H1 (cell line): ENCODE measurements at regions not wholly inside any gene's neighbourhood (a gene's known extent, or its start where the extent isn't known, plus 50 kb on each side); places are given as distances from the start of the nearest gene placed in this dataset.

ENCODE experiments used
- CTCF ChIA-PET: fragments of 300-600 bp; sonication (Branson Sonifier 250); formaldehyde crosslinking; loops from one replicate; lab custom pipeline; 2021; ENCODE audit not compliant: partially characterized antibody; lab: Charles Lee
- POLR2A ChIA-PET: fragments of 300-600 bp; sonication (Branson Sonifier 250); formaldehyde crosslinking; loops from one replicate; lab custom pipeline; 2021; ENCODE audit warnings: inconsistent platforms; ENCODE audit not compliant: partially characterized antibody; lab: Charles Lee
- DNase-seq, 2 experiments: peaks; one replicate each; pipeline versions ENCODE4 v3.0.0 to v3.0.0-alpha.2; 2010 to 2022; ENCODE audit warnings: low spot score in 2 of 2, low read depth in 1 of 2, mixed read lengths in 1 of 2
- FAIRE-seq: peaks from 2 replicates; lab custom pipeline; 2011; peaks lifted over from hg19 to GRCh38; lab: Jason Lieb, UNC
- H2AFZ ChIP-seq: 2 replicates; pipeline ENCODE4 v1.8.1; 2012; ENCODE audit warnings: low read length, inconsistent platforms
- H2AK5ac ChIP-seq: 2 replicates; pipeline ENCODE4 v1.6.1; 2013; ENCODE audit warnings: low read depth, low read length
- H2BK120ac ChIP-seq: replicated peaks from 2 replicates; pipeline ENCODE3; 2013; ENCODE audit warnings: low read depth, low read length, inconsistent platforms
- H2BK12ac ChIP-seq: 2 replicates; pipeline ENCODE4 v1.6.1; 2013; ENCODE audit warnings: low read depth, low read length
- H2BK15ac ChIP-seq: 2 replicates; pipeline ENCODE4 v1.6.1; 2013; ENCODE audit warnings: low read length
- H2BK20ac ChIP-seq: 2 replicates; pipeline ENCODE4 v1.6.1; 2013; ENCODE audit warnings: low read length
- H2BK5ac ChIP-seq: 2 replicates; pipeline ENCODE4 v1.6.1; 2013; ENCODE audit warnings: low read depth, low read length
- H3K14ac ChIP-seq: 2 replicates; pipeline ENCODE4 v1.6.1; 2013; ENCODE audit warnings: inconsistent platforms; ENCODE audit not compliant: insufficient read length
- H3K18ac ChIP-seq: 2 replicates; pipeline ENCODE4 v1.6.1; 2013; ENCODE audit warnings: low read length; ENCODE audit errors: extremely low read depth
- H3K23ac ChIP-seq: 2 replicates; pipeline ENCODE4 v1.6.1; 2013; ENCODE audit warnings: inconsistent platforms; ENCODE audit not compliant: insufficient read length
- H3K23me2 ChIP-seq: 2 replicates; pipeline ENCODE4 v1.6.1; 2013; ENCODE audit warnings: low read depth, low read length
- H3K27ac ChIP-seq: 2 replicates; pipeline ENCODE4 v1.6.1; 2011; ENCODE audit warnings: low read depth, low read length, inconsistent platforms
- H3K27me3 ChIP-seq, 4 experiments: replicated peaks in 1 of 4; 1 replicate in 1 of 4; 2 replicates in 3 of 4; pipeline versions ENCODE4 v1.6.1 to v1.8.1; 2011 to 2013; ENCODE audit warnings: low read length in 3 of 4, mild to moderate bottlenecking in 3 of 4, inconsistent platforms in 2 of 4, mixed read lengths in 2 of 4, moderate library complexity in 1 of 4; ENCODE audit not compliant: control insufficient read depth in 3 of 4, insufficient read depth in 3 of 4; ENCODE audit errors: extremely low read depth in 1 of 4
- H3K36me3 ChIP-seq, 4 experiments: 2 replicates each; pipeline versions ENCODE4 v1.6.1 to v1.8.1; 2011 to 2013; ENCODE audit warnings: mild to moderate bottlenecking in 4 of 4, low read length in 3 of 4, moderate library complexity in 2 of 4, control low read depth in 1 of 4, inconsistent platforms in 1 of 4; ENCODE audit not compliant: insufficient read depth in 4 of 4, control insufficient read depth in 2 of 4
- H3K4ac ChIP-seq: replicated peaks from 2 replicates; pipeline ENCODE3; 2013; ENCODE audit warnings: low read length, low read depth, mixed read lengths, inconsistent platforms; ENCODE audit not compliant: insufficient read length
- H3K4me1 ChIP-seq, 4 experiments: replicated peaks in 1 of 4; 1 replicate in 1 of 4; 2 replicates in 3 of 4; pipeline versions ENCODE4 v1.6.1 to v1.8.1; 2011 to 2013; ENCODE audit warnings: low read length in 3 of 4, inconsistent platforms in 2 of 4, mixed read lengths in 1 of 4; ENCODE audit not compliant: insufficient read depth in 4 of 4, control insufficient read depth in 3 of 4
- H3K4me2 ChIP-seq, 2 experiments: 2 replicates each; pipeline versions ENCODE4 v1.6.1 to v1.8.1; 2011 to 2013; ENCODE audit warnings: low read depth in 2 of 2, low read length in 2 of 2, control low read depth in 1 of 2, inconsistent platforms in 1 of 2, mild to moderate bottlenecking in 1 of 2; ENCODE audit not compliant: insufficient read depth in 1 of 2
- H3K4me3 ChIP-seq, 4 experiments: fragments of 200-600, 300-600 bp in 1 of 4; sonication (generic), shearing (Covaris generic), sonication (Bioruptor Twin) in 1 of 4; 2 replicates each; pipeline versions ENCODE4 v1.5.1 to v1.8.1; 2011 to 2016; ENCODE audit warnings: low read length in 4 of 4, low read depth in 3 of 4, control low read depth in 2 of 4, inconsistent platforms in 2 of 4, mild to moderate bottlenecking in 2 of 4, mixed read lengths in 1 of 4, moderate library complexity in 1 of 4; ENCODE audit not compliant: insufficient read depth in 2 of 4; ENCODE audit errors: extremely low read depth in 1 of 4
- H3K56ac ChIP-seq: replicated peaks from 2 replicates; pipeline ENCODE3; 2013; ENCODE audit warnings: low read depth, mild to moderate bottlenecking, mixed read lengths, low read length, inconsistent platforms; ENCODE audit not compliant: insufficient read length
- H3K79me1 ChIP-seq: 2 replicates; pipeline ENCODE4 v1.6.1; 2013; ENCODE audit warnings: low read depth, low read length, control low read depth
- H3K79me2 ChIP-seq, 2 experiments: 2 replicates each; pipeline versions ENCODE4 v1.6.1 to v1.8.1; 2012 to 2013; ENCODE audit warnings: low read length in 2 of 2, mild to moderate bottlenecking in 2 of 2, inconsistent platforms in 1 of 2; ENCODE audit not compliant: insufficient read depth in 2 of 2, control insufficient read depth in 1 of 2
- H3K9ac ChIP-seq, 4 experiments: replicated peaks in 1 of 4; 1 replicate in 1 of 4; 2 replicates in 3 of 4; pipeline versions ENCODE4 v1.6.1 to v1.8.1; 2011 to 2013; ENCODE audit warnings: low read depth in 3 of 4, low read length in 3 of 4, control low read depth in 2 of 4, mild to moderate bottlenecking in 2 of 4, moderate library complexity in 2 of 4, inconsistent platforms in 1 of 4; ENCODE audit errors: extremely low read depth in 1 of 4
- H3K9me3 ChIP-seq, 2 experiments: 2 replicates each; pipeline versions ENCODE4 v1.6.1 to v1.8.1; 2012 to 2013; ENCODE audit warnings: mild to moderate bottlenecking in 2 of 2, moderate library complexity in 2 of 2, control low read depth in 1 of 2, inconsistent platforms in 1 of 2, low read depth in 1 of 2, low read length in 1 of 2, mixed read lengths in 1 of 2; ENCODE audit not compliant: insufficient read depth in 2 of 2
- H4K20me1 ChIP-seq, 2 experiments: replicated peaks in 1 of 2; 2 replicates each; pipeline versions ENCODE3 to v1.8.1; 2011 to 2013; ENCODE audit warnings: inconsistent platforms in 2 of 2, low read length in 2 of 2, mild to moderate bottlenecking in 1 of 2; ENCODE audit not compliant: insufficient read depth in 2 of 2, control insufficient read depth in 1 of 2
- H4K5ac ChIP-seq: 2 replicates; pipeline ENCODE4 v1.6.1; 2013; ENCODE audit warnings: low read length, low read depth, mixed read lengths, inconsistent platforms; ENCODE audit not compliant: insufficient read length
- H4K8ac ChIP-seq: 2 replicates; pipeline ENCODE4 v1.8.0; 2013; ENCODE audit warnings: mild to moderate bottlenecking, moderate library complexity, low read length, inconsistent platforms; ENCODE audit not compliant: insufficient read depth; ENCODE audit errors: extremely low read depth
- H4K91ac ChIP-seq: replicated peaks from 2 replicates; pipeline ENCODE3; 2013; ENCODE audit warnings: low read length, mixed read lengths, inconsistent platforms; ENCODE audit not compliant: insufficient read length
- BRCA1 ChIP-seq: IDR thresholded peaks from 2 replicates; pipeline ENCODE4 v1.6.1; 2012; ENCODE audit warnings: low read depth, low read length, improper control_type of control experiment
- KDM4A ChIP-seq: IDR thresholded peaks from one replicate; pipeline ENCODE4 v1.7.1; 2012; ENCODE audit warnings: low read depth, mild to moderate bottlenecking, moderate library complexity, low read length, inconsistent platforms; ENCODE audit not compliant: severe bottlenecking
- POU5F1 ChIP-seq: IDR thresholded peaks from 2 replicates; pipeline ENCODE4 v1.6.1; 2011; ENCODE audit warnings: low read depth, mild to moderate bottlenecking, low read length, moderate library complexity
- WGBS, 2 experiments: shearing (Covaris generic) in 1 of 2; methylation state at CpG; one replicate each; pipeline versions ENCODE4 v1.1.6 to v1.1.7; 2013 to 2015; ENCODE audit warnings: low lambda C conversion rate in 2 of 2, mixed read lengths in 2 of 2, inconsistent platforms in 1 of 2, low coverage in 1 of 2, missing lambda C conversion rate in 1 of 2; ENCODE audit not compliant: insufficient replicate concordance in 2 of 2, insufficient coverage in 1 of 2, insufficient read length in 1 of 2; ENCODE audit errors: extremely low coverage in 1 of 2, missing lambda C conversion rate in 1 of 2; 5-methylcytosine and 5-hydroxymethylcytosine counted together

- 90% methylated on average over 3 of the region's 3 CpGs; no CpG with 5 or more reads in 1 of the 2 experiments for whole genome bisulfite sequencing, 2 experiments
- Histone ChIP-seq H2BK20ac (no peak overlapping the region), H3K4me3 (no peak overlapping the region), H4K5ac (no peak overlapping the region), H3K14ac (no peak overlapping the region), H3K9me3 (no peaks in the 10 kb centered on the region), H4K20me1 (no peaks in the 10 kb centered on the region), H3K4ac (no peak overlapping the region), H2BK12ac (no peak overlapping the region), H3K23me2 (no peaks in the 10 kb centered on the region), H3K9ac (no peak overlapping the region), H3K79me1 (no peaks in the 10 kb centered on the region), H3K4me1 (no peaks in the 10 kb centered on the region), H2BK5ac (no peak overlapping the region), H3K4me2 (no peak overlapping the region), H4K91ac (no peak overlapping the region), H3K27ac (no peak overlapping the region), H4K8ac (no peak overlapping the region), H2BK15ac (no peak overlapping the region), H2AK5ac (no peak overlapping the region), H3K18ac (no peak overlapping the region), H3K23ac (no peak overlapping the region), H2BK120ac (no peak overlapping the region), H3K27me3 (no peaks in the 10 kb centered on the region), H2AFZ (no peak overlapping the region), H3K36me3 (no peaks in the 10 kb centered on the region), H3K56ac (no peak overlapping the region), H3K79me2 (no peaks in the 10 kb centered on the region)
- ChIA-PET CTCF (no interaction called here), POLR2A (no interaction called here)
- TF ChIP-seq KDM4A (no peak), BRCA1 (no peak), POU5F1 (no peak)
- FAIRE-seq (no peak), DNase-seq (no peak)
These were observed 961.0 kb downstream of the PCDH18 start for GRCh38 chr4:136571315-136571714.
